Stimulated activated CD4-positive, alpha-beta T cell treated with anti-CD3 and anti-CD28 coated beads, Interleukin-12 subunit alpha, Interleukin-12 subunit beta, amount 100 ng/mL, for 48 hours (primary cell): ENCODE measurements at regions not wholly inside any gene's neighbourhood (a gene's known extent, or its start where the extent isn't known, plus 50 kb on each side); places are given as distances from the start of the nearest gene placed in this dataset.

Experiments
- DNase-seq, 3 donors: peaks; one replicate each; pipeline ENCODE4 v3.0.0-alpha.2; 2020; ENCODE audit warnings: low read depth in 2 of 3, low spot score in 1 of 3

DNA sequence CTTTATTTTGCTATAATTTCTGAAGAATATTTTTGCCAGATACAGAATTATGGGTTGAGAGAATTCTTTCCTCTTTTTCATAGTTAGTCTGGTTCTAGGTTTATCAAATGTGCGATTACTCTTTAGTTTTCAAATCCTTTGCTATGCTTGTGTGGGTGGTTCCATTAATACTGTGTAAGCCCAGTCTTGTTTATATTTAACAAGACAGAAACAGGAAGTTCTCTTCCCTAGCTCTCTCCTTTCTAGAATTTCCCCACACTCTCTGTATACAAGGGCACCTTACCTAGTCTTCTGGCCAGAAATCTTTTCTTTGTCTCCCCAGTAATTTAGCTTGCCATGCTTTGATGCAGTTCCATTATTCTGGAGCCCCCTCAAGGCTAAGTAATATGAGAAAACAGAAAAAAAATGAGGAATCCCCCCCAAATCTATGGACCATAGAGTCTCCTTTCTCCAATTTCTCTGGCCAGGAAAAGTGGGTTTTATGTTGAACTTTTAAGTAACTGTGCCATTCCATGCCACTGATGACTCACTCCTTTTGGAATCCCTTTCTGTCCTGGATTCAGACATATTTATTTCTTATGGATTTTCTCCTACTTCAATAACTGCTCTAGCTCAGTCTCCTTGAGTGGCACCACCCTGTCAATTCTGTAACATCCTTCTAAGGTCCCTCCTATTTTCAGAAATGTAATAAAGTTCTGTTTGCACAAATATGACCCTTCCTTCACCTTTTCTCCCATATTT is 1714.1 kb downstream of the EFNA5 start:
- DNase-seq, result no peak

DNA sequence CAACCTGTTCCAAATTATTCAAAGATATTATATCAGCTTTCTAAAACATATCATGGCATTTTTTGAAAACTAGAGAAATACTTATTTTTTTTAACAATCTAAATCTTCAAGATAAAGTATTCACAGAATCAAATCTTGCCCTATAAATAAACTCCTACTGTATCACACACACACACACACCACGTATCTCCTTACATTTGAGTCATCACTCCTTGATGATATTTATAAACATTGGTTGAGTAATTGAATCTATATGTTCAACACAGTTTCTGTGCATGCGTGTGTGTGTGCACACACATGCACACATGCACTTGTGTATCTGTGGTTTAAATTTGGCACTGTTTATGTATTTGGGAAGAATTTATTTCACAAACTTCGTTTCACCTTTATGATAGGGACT is 1716.4 kb downstream of the EFNA5 start:
- DNase-seq, result no peak

DNA sequence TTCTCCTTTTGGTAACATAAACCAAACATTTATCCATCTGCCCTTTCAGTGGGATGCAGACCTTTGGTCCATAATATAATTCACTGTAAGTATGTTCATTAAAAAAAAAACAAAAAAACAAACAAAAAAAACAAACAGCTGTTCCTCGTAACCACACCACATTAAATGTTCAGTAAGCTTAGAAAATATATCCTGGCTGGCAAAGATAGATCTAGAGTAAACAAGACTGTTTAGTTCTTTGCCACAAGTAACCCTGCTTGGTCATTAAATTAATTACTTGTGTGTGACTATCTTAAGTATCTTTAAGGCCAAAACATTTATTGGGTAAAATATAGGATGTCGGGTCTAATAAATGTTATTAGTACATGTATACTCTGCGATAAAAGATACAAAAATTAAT is 1717.1 kb downstream of the EFNA5 start:
- no peak for DNase-seq

DNA sequence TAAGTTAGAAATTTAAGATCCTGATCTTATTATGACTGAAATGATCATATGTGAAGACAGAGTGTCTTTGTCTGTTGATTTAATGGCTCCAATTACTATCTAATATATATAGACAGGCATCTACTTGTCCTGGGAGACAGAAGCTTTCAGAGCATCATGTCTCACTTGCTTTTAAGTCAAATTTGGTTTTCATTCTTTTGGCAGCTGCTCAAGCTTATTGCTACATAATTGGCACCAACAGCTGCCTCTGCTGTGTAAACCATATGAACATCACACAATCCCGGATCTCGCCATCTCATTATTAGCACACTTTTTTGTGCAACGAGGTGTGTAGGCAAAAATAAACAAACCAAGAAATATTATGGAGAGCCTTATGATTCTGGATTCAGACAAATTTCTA is 1717.9 kb downstream of the EFNA5 start:
- no peak for DNase-seq

DNA sequence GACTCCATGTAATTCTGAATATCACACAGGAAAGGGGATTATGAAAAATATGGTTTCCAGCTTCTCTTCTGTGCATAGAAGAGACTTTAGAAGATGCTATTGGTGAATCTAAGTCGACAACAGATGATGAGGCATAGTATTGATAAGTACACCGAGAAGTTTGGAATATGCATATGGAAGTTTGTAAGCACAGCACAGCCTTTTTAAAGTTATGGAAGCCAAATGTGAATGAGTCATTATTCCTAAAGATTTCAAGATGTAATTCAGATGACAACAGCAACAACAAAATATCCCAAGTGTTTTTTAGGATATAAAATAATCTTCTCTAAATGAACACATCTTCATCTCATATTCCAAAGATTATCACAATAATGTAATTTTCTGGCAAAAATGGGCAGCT is 1723.3 kb downstream of the EFNA5 start:
- DNase-seq, result no peak

DNA sequence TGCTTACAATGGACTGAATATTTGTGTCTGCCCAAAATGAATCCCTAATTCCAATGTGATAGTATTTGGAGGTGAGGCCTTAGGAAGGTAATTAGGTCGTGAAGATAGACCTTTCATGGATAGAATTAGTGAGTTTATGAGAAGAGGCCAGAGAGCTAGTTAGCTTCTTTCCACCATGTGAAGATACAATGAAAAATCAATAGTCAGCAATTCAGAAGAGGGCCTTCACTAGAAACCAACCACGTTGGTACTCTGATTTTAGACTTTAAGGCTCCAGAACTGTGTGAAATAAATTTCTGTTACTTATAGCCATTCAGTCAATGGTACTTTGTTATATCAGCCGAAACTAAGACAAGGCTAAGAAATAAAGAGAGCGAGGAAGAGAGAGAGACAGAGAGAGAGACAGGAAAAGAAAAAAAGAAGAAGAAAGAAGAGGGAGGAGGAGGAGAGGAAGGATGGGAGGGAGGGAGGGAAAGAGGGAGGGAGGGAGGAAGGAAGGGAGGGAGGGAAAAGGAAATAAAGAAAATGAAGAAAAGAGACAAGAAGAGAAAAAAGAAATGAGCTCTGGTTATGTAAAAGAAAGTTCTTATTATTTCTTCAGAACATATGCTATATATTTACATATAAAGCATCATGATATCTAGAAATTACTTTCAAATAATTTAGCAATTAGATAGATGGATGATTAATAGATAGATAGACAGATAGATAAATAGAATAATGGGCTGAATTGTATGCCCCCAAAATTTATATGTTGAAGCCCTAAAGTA is 1725.3 kb downstream of the EFNA5 start:
- no peak for DNase-seq

DNA sequence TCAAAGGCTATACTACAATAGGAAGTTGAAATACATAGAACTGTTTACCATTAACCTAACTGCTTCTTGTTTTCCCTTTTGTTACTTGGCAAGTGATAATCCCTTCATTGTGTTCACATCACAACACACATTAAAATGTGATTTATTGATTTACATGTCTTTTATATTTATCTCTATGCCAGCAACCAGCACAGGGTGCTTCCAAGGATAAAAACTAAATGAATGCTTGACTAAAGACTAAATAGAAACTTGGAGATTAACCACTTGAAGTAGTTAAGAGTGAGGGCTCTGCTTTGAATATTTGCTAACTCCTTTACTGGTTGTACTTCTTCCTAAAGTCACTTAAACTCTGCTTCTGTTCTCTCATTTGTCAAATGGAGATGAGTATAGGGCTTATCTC is 1730.6 kb downstream of the EFNA5 start:
- no peak for DNase-seq

DNA sequence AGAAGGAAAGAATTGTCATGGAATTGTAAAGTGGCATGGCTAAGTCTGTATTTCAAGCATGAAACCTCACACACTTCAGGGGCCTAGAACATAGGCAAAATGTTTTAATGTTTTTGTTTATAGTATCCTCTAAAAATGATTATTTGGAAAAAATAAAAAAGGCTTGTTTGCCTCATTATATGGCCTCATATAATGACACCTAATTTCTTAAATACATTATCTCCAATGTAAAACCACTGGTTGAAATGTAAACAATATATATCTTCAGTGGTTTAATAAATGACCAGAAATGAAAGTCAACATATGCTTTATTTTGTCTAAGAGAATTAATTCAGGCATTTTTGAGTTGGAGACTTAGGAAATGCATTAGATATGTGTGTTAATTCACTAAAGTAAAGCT is 1736.6 kb downstream of the EFNA5 start:
- no peak for DNase-seq

DNA sequence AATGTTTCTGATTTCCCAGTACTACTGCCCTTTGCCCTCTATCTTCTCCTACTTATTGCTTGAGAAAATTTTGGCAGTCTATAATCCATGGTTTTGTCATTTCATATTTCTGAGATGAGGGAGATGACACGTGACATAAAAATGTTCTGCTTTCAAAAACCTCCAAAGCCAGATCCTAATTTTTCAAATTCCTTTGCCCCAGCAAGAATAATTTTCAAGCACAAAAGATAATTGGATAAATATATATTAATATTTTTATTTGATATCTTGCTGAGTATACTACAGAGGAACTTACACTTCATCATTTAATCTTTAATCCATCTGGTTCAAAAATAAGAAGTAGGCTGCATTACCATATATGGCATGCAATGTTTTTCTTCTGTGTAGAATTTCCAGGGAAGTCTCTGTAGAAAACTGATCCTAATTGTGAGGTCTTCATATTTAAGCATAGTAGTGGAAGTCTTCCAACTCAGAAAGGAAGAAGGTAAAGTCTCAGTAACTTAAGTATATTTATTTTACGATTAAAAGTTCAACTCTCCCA is 1738.8 kb downstream of the EFNA5 start:
- no peak for DNase-seq

DNA sequence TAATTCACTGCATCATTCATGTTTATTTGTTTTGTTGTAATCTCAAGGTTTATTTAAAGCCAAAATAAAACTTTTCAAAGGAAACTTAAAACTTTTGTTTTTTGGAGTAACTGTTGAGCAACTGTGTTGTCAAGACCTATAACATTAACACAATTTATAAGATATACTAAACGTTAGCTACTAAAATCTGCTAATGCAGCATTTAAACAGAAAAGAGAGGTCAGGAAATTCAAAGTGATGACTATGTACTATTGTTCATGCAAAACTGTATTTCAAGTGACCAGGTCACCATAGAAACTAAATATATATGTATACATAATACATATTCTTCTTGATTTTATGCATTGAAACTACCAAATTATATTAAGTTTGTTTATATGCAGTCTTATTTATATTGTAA is 1740.9 kb downstream of the EFNA5 start:
- DNase-seq, result no peak

DNA sequence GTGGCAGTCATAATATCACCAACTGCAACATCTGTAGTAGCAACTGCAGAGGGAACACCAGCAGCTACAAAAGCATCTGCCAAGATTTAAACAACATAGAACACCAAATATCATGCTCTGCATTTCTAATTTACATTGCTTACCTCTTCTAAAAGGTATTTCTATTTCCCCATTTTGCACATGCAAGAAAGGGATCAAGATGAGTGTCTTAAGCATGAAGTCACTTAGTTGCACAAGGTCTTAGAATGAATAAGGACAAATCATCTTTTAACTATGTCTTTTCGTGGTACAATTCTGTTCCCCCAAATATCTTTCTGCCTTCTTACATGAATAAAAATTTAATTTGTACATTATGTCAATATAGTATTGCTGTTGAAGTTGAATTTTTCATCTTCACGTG is 1746.4 kb downstream of the EFNA5 start:
- no peak for DNase-seq

DNA sequence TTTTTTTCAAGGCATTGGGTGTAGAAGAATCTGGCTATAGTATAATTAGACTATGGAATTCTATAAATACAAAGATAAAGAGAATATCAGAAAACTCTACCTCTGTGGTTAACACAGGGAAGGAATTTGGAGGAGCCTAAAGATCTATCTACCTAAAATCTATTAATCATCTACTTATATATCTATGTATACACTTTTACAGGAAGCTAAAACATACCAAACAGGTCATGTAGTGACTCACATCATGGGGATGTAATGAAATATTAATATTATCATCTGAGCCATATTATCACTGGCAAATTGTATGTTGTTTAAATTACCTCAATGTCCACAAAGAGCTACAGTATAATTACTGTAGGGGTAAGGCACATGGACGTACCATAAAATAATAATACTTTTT is 1748.2 kb downstream of the EFNA5 start:
- no peak for DNase-seq

DNA sequence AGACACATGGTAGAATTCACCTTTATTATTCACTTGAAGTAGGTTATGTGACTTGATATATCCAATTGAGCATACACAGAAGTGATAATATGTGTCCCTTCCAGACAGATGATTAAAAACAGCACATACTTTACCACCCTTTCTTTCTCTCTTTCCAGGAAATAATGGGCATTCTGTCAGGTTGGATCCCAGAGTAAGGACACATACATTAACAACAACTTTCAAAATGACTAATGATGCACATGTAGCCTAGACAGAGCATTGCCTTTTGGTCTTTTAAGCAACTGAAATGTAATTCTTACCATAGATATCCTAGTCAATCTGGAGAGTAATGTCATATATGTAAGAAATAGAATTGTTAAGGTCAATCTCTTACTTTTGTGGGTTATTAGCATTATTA is 1748.7 kb downstream of the EFNA5 start:
- DNase-seq, result no peak

DNA sequence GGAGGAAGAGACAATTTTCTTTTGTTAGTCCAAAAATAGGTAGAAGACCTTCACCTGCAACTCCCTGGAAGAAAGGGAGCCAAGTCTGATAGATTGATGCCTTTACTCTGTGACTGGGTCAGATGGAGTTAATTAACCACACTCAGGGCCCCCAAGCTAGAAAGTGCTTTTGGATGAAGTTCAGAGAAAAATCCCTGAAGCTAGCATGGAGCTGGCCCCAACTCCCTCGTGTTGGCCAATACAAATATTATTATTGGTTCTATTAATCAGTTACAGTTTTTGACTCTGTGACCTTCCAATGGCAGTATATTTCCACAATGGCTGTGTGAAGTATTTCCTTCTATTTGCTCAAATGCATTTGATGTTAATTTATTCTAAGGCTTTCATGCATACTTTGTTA is 1753.5 kb downstream of the EFNA5 start:
- no peak for DNase-seq

DNA sequence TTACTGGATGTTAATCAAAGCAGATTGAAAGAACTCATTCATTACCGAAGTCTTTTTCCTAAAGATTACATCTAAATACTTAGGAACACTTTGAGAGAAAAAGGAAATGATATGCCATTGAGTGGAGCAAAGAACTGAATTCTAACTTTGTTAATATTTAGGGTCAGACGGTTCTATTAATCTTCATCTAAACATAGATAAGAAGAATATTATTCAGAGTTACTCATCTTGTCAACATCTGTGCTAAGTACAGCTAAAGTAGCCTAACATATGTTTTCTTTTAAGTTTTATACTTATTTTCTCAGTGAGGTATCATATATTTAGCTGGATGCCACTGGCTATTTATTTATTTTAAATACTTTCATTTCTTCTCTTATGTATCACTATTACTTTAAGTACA is 1763.7 kb downstream of the EFNA5 start:
- DNase-seq, result no peak

DNA sequence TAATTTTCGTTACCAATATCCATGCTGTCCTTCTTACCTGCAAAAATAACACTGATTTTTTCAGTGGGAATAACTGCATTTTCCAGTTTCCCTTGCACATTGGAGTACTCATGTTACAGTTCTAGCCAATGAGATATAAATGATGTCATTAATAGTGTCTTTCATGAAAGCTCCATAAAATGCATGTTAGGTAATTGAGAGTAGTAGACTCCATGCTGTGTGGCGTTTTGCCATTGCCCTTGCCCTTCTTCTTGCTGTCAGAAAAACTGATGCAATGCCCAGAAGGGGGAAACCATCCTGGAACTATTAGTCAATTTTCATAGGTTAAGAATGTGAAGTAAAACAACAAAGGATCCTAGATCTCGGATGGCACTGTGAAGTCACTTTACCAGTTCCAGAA is 1765.3 kb downstream of the EFNA5 start:
- DNase-seq, result no peak

DNA sequence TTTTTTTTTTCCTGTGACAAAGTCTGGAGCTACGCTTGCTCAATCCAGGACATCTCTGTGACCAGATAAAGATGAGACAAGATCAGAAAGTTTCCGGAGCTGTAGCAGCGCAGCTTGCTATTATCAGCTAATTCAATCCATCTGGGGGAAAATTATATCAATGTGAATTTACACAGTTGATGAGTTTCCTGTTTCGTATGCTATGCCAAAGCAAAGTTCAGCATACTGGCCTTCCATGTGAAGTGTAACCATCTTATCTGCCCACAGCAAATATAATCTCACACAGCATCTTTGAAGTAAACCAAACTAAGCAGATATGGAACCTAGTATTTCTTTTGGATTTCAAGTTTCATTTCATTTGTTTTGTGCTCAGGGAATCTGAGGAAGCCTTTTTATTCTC is 1767.7 kb downstream of the EFNA5 start:
- no peak for DNase-seq

DNA sequence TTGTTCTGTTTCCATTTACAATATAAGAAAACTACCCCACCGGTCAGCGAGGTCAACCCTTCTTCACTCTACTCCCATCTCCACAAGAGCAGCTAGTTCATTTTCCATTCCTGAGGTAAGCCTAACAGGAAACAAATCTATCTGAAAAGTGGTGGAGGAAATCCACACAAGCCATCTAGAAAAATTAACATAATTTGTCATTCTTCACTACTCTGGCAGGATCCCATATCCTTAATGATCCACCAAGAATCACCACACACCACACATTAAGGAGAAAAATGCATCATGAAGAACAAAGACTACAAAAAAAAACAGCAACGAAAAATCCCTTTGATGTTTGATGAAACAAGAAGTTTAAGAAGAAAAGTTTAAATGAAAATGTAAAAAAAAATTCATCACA is 1771.0 kb downstream of the EFNA5 start:
- DNase-seq, result no peak

DNA sequence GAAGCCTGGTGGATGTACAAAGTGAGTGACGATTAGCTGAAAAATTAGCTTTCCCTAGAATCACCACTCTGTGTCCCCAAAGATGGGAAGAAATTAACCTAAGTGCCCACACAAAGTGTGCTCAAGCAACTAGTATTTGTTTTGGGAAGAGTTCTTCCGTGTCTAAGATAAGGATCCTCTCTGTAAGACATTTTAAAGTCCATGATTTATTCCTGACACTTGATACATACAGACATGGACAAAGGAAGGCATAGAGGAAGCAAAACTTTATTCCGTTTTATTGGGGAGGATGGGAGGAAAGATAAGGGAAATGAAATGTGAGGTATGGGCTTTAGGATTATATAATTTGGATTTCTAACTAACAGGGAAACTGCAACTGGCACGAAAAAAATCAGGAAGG is 1772.6 kb downstream of the EFNA5 start:
- DNase-seq, result no peak

DNA sequence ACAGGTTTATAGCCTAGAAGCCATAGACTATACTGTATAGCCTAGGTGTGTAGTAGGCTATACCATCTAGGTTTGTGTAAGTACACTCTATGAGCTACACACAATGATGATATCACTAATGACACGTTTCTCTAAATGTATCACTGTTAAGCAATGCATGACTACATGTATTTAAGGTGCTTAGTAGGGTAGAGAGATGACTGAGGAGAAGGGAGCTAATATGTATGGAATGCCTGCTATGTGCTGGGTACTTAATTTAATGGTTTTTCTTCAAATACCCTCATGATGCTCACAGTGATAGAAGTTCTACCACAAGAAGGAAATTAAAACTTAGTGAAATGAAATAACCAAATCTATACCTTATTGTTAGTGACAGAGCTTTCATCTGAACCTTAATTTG is 1785.5 kb downstream of the EFNA5 start:
- DNase-seq, result no peak

DNA sequence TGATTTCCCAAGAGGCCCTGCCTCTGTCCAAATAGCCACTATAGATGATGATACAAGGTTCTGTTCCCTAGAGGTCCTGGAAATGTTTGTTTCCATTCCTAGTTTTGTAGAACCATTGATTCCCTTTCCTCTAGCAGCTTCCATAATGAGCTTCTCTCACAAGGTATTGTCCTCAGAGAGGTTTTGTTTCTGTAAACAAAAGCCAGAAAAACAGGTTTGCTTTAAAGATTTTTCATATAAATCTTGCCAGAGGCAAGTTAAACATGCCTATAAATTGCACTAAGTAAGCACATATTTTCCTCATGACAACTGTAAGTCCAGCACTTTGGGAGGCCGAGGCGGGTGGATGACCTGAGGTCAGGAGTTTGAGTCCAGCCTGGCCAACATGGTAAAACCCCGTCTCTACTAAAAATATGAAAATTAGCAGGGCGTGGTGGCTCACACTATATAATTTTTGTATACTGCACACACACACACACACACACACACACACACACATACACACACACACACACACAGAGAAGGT is 1787.7 kb downstream of the EFNA5 start:
- no peak for DNase-seq

DNA sequence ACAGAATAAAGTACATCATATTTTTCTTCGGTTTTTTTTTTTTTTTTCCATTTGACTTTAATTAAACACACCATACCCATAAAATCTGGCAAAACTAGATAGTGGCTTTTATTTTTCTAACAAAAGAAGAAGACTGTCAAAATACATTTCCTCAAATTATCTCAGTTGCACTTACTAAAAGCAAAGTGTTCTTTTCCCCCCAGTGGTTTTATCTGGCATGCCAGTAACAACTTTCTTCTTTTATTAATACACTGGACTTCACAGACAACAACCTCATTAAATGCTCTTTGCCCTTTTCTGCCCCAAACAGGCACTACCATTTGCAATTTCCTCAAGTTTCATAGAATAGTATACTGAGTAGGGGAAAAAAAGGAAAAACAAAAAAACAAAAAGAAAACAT is 1792.3 kb downstream of the EFNA5 start:
- DNase-seq, result no peak
